Activated CD4-positive, alpha-beta memory T cell treated with anti-CD3 and anti-CD28 coated beads, Interleukin-2, amount 10 ng/mL, durations not matched to agents 7 days and 5 days (primary cell): ENCODE measurements at regions not wholly inside any gene's neighbourhood (a gene's known extent, or its start where the extent isn't known, plus 50 kb on each side); places are given as distances from the start of the nearest gene placed in this dataset.

ENCODE experiments used
- CTCF ChIA-PET: fragments of 350-600 bp; sonication (Branson Sonifier 250); formaldehyde crosslinking; loops from one replicate; lab custom pipeline; 2021; ENCODE audit warnings: antibody characterized with exemption, inconsistent platforms; lab: Charles Lee
- POLR2A ChIA-PET: fragments of 350-600 bp; sonication (Branson Sonifier 250); formaldehyde crosslinking; loops from one replicate; lab custom pipeline; 2021; ENCODE audit warnings: antibody characterized with exemption; lab: Charles Lee
- DNase-seq: peaks from one replicate; pipeline ENCODE4 v3.0.0-alpha.2; 2020
- H3K27ac Mint-ChIP-seq: one replicate; pipeline ENCODE4 v1.8.0; 2021; ENCODE audit warnings: mild to moderate bottlenecking, mixed read lengths
- H3K27me3 Mint-ChIP-seq: one replicate; pipeline ENCODE4 v1.8.0; 2021; ENCODE audit warnings: mixed read lengths
- H3K36me3 Mint-ChIP-seq: one replicate; pipeline ENCODE4 v1.8.0; 2021; ENCODE audit warnings: low read depth, mixed read lengths
- H3K4me1 Mint-ChIP-seq: one replicate; pipeline ENCODE4 v1.8.0; 2021; ENCODE audit warnings: mixed read lengths
- H3K4me3 Mint-ChIP-seq: one replicate; pipeline ENCODE4 v1.8.0; 2021; ENCODE audit warnings: mild to moderate bottlenecking, mixed read lengths
- H3K9me3 Mint-ChIP-seq: one replicate; pipeline ENCODE4 v1.8.0; 2021; ENCODE audit warnings: mixed read lengths

DNA sequence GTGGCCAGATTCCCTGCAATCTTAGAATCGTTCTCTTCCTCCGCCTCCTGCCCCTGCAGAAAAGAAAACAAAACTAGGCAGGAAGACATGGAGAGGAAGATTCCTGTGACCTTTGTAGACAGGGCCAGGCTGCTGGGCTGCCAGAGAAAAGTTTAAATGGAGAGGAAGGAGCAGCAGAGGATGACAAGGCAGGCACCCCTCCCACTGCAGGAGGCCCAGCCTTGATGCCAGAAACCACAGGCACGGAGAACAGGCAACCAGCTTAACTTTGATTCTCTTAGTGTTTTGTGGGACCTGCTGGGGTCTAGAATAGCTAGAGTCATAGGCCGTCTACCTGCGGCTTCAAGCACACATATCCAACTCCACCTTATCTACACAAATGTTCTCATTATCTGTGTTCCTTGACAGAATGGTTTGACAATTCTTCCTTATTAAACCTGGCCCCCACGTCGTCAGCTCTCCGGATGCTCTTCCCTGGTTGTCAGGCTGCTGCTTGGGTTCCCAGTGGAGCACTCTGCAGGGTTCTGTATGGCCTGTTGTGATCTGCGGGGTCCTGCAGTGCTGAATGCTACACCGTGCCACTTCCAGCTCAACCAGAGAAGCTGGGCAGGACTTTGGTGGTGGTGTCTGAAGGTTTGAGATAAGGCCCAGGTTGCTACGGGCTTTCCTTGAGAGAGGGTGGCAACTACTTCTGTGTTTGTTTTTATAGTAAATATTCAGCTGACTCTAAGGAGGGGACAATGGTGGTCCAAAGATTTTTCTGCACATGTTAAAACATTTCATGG lies 609.5 kb downstream of the AACS start:
- DNase-seq = no peak
- ChIA-PET CTCF (no interaction called here), POLR2A (no interaction called here)
- Mint-ChIP-seq H3K36me3 (no peaks in the 10 kb centered on the region), H3K4me3 (no peak overlapping the region), H3K27me3 (no peaks in the 10 kb centered on the region), H3K27ac (no peak overlapping the region), H3K4me1 (no peaks in the 10 kb centered on the region), H3K9me3 (no peaks in the 10 kb centered on the region)

DNA sequence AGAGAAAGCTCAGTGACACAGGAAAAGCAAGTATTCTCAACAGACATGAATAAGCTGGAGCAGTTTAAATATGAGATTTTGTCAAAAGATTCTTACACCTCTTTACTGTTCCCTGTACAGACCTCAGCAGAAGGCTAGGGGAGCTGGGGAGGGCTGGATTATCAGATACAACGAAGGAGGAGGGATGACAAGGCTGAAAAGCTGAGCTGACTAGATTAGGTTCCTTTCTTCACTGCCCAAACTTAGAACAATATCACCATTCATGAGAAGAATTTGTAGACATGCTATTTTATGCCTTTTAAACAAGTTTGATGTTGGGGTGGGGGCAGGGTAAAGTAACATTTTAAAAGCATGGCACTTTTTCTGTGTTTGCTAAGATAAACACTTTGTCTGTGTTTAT lies 611.1 kb downstream of the AACS start:
- ChIA-PET CTCF (no interaction called here), POLR2A (no interaction called here)
- Mint-ChIP-seq H3K36me3 (no peaks in the 10 kb centered on the region), H3K4me3 (no peak overlapping the region), H3K27ac (no peak overlapping the region), H3K9me3 (peaks cover 6% of the 10 kb centered on the region), H3K27me3 (no peaks in the 10 kb centered on the region), H3K4me1 (no peaks in the 10 kb centered on the region)
- DNase-seq = no peak

DNA sequence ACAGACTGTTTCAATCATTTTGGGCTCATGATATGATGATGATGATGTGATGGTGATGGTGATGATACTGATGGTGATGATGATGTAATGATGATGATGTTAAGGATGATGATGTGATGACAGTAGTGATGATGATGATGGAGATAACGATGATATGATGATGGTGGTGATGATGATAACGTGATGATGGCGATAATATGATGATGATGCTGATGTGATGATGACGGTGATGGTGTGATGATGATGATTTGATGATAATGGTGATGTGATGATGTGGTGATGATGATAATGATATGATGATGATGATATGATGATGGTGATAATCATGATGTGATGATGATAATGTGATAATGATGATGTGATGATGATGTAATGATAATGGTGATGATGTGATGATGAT lies 612.6 kb downstream of the AACS start:
- no peak for DNase-seq
- Mint-ChIP-seq H3K4me3 (no peak overlapping the region), H3K9me3 (peaks cover 6% of the 10 kb centered on the region), H3K27me3 (no peaks in the 10 kb centered on the region), H3K27ac (no peak overlapping the region), H3K4me1 (no peaks in the 10 kb centered on the region), H3K36me3 (no peaks in the 10 kb centered on the region)
- CTCF ChIA-PET = no interaction called here
- POLR2A ChIA-PET = no interaction called here

DNA sequence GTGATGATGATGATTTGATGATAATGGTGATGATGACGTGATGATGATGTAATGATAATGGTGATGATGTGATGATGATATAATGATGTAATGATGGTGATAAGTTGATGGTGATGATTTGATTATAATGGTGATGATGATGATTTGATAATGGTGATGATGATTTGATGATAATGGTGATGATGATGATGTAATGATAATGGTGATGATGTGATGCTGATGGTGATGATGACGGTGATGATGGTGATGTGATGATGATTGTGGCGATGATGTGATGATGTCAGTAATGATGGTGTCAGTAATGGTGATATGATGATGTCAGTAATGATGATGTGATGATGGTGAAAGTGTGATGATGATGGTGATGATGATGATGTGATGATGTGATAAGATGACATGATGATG lies 613.4 kb downstream of the AACS start:
- Mint-ChIP-seq H3K4me1 (no peaks in the 10 kb centered on the region), H3K9me3 (peaks cover 6% of the 10 kb centered on the region), H3K36me3 (no peaks in the 10 kb centered on the region), H3K27ac (no peak overlapping the region), H3K27me3 (no peaks in the 10 kb centered on the region), H3K4me3 (no peak overlapping the region)
- POLR2A ChIA-PET = no interaction called here
- DNase-seq = no peak
- CTCF ChIA-PET = no interaction called here

DNA sequence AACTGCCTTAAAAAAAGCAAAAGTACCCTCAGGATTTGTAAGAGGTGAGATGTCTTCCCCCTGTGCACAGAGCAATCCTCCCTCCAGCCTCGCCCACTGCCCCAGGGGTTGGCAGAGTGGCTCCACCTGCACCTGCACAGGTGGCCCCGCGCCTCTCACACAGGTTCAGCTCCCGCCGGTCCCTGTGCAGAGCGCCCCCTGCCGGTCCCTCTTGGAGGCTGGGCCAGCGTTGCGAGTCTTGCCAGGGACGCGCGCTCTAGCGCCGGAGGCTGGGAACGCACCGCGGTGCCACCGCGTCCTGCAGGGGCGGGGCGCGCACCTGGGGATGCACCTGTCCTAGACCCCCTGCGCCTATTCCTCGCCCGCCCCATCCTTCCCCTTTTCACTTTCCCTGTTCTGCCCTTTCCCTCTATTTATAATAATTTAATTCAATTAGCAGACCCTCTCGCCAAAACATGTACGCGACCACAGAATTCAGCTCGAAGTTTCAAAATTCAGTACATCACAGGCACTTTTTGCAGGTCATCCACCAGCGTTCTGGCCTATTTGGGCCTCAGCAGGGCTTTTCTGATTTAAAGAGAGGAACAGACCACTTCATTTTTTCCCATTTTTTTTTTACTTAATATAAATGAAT lies 618.6 kb downstream of the AACS start:
- DNase-seq = peak; percentile 31
- Mint-ChIP-seq H3K4me1 (no peaks in the 10 kb centered on the region), H3K36me3 (no peaks in the 10 kb centered on the region), H3K9me3 (peaks cover 9% of the 10 kb centered on the region), H3K27me3 (no peaks in the 10 kb centered on the region), H3K4me3 (no peak overlapping the region), H3K27ac (no peak overlapping the region)
- CTCF ChIA-PET = no interaction called here
- POLR2A ChIA-PET = no interaction called here

DNA sequence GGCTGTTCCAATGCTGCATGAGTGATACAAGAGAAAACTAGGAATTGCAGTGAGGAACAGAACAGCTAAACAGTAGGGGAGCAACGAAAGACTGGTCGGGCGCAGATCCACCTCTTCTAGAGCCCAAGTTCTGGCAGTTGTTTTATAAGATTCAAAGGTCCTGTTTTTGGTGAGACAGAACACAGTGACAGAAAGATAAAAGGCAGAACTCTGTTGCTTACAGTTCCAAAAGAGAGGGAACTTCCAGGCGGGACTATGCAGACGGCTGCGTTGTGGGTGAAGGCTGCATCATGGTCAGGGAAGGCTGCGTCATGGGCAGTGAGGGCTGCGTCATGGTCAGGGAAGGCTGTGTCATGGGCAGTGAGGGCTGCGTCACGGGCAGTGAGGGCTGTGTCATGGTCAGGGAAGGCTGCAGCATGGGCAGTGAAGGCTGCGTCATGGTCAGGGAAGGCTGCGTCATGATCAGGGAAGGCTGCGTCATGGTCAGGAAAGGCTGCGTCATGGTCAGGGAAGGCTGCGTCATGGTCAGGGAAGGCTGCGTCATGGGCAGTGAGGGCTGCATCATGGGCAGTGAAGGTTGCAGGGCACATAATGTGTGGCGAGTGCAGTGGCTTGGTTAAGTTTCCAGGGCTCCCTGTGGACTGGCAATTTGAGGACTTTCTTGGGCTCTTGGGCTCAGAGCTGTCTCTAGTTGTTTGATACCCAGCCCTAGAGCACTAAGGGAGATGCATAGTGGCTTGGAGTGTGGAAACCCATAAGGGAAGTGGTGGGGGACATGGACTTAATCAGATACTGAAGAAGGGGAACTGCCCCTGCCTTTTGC lies 619.9 kb downstream of the AACS start:
- CTCF ChIA-PET = no interaction called here
- Mint-ChIP-seq H3K4me1 (no peaks in the 10 kb centered on the region), H3K4me3 (no peak overlapping the region), H3K36me3 (no peaks in the 10 kb centered on the region), H3K27ac (no peak overlapping the region), H3K27me3 (no peaks in the 10 kb centered on the region), H3K9me3 (peaks cover 9% of the 10 kb centered on the region)
- POLR2A ChIA-PET = no interaction called here
- DNase-seq = no peak

DNA sequence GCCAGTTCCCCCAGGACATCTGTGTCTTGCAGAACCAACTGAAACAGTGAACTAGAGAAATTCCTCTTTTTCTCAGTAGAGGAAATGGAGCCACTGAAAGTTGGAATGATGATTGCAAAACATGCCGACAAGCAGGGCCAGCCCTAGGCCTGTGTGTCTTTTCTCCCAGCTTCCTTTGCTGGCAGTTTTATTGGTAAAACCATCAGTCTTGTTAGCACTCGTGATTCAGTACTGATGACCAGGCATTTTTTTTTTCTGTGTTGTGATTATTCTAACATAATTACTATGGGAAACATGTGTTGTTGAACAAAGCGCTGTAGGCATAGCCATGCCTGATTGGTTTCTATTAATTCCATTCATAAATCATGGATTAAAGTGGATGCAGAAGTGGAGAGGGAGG lies 620.7 kb downstream of the AACS start:
- H3K27me3 Mint-ChIP-seq = no peaks in the 10 kb centered on the region
- peaks cover 7% of the 10 kb centered on the region for H3K9me3 Mint-ChIP-seq
- H3K36me3 Mint-ChIP-seq = no peaks in the 10 kb centered on the region
- DNase-seq = no peak
- H3K27ac Mint-ChIP-seq = no peak overlapping the region
- ChIA-PET POLR2A (no interaction called here), CTCF (no interaction called here)
- H3K4me1 Mint-ChIP-seq = no peaks in the 10 kb centered on the region
- no peak overlapping the region for H3K4me3 Mint-ChIP-seq

DNA sequence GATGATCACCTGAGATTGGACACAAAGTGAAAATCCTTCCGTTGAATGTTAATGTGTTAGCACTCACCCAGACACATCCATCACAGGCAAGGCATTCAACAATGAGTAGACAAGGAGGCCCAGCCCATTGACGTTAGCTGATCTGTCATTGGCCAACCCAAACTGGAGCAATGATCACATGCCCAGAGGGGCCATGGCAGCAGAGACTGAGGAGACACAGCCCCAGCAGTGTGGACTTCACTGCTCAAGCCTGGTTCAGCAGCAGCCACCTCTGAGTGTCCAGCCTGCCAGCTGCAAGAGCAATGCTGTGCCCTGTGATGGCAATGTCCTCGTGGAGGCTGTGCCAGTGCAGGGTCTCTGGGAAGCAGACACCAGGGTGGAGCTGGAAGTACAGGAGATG lies 622.2 kb downstream of the AACS start:
- no peaks in the 10 kb centered on the region for H3K4me1 Mint-ChIP-seq
- no peak overlapping the region for H3K27ac Mint-ChIP-seq
- H3K9me3 Mint-ChIP-seq = peaks cover 5% of the 10 kb centered on the region
- H3K27me3 Mint-ChIP-seq = no peaks in the 10 kb centered on the region
- no peak overlapping the region for H3K4me3 Mint-ChIP-seq
- H3K36me3 Mint-ChIP-seq = no peaks in the 10 kb centered on the region
- ChIA-PET POLR2A (no interaction called here), CTCF (no interaction called here)
- no peak for DNase-seq

DNA sequence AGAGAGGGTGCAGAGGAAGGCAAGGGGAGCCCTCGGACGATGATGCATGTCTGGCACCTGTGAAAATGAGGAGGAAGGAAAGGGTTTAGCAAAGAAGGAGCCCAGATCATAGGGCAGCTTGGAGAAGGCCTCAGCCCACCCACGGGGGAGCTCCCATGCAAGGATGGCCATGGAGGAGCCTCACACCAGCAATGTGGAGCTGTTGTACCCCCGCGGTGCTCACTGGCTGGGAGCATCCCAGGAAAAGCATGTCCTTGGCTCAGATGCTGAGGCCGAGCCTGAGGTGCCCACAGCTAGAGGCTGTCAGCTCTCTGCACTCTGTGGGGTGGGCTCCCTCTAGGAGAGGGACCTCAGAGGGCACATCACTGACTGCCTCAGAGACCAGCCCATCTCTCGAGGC lies 622.6 kb downstream of the AACS start:
- Mint-ChIP-seq H3K4me1 (no peaks in the 10 kb centered on the region), H3K36me3 (no peaks in the 10 kb centered on the region), H3K4me3 (no peak overlapping the region), H3K9me3 (peaks cover 5% of the 10 kb centered on the region), H3K27ac (no peak overlapping the region), H3K27me3 (no peaks in the 10 kb centered on the region)
- CTCF ChIA-PET = no interaction called here
- DNase-seq = no peak
- POLR2A ChIA-PET = no interaction called here

DNA sequence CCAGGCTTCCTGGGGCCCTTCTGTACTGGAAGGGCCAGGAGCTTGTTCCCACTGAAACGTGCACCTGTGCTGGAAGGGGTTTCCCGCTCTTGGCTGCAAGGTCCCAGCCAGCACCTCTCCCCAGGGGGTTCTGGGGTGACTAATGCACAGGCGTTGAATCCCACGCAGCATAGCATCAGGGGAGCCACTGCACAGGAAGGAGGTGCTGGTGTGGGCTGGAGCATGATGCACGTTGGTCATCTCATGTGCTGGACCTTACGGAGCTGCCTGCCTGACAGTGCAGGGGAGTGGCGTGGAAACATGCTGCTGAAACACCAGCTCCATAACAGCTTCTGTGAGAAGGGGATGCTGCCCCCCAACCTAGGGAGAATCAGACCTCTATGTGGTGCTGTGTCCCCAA lies 623.0 kb downstream of the AACS start:
- Mint-ChIP-seq H3K4me3 (no peak overlapping the region), H3K9me3 (peaks cover 5% of the 10 kb centered on the region), H3K4me1 (no peaks in the 10 kb centered on the region), H3K36me3 (no peaks in the 10 kb centered on the region), H3K27ac (no peak overlapping the region), H3K27me3 (no peaks in the 10 kb centered on the region)
- CTCF ChIA-PET = no interaction called here
- DNase-seq = no peak
- POLR2A ChIA-PET = no interaction called here

DNA sequence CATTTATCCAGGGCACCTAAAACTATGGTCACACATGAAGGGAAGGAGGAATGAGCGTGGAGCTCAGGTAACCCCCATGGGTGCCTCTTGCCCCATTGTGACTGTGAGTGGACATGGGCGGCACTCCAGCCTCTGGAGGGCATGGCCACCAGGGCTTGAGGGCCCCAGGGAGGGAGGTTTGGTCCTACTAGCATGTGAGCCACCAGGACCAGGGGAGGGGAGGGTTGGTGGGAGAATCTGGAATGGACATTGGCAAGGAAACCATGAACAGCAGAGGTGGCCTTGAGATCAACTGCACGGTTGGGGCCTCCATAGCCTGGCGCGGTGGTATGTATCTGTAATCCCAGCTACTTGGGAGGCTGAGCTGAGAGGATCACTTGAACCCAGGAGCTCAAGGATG lies 623.6 kb downstream of the AACS start:
- CTCF ChIA-PET = no interaction called here
- no peak for DNase-seq
- Mint-ChIP-seq H3K4me3 (no peak overlapping the region), H3K27me3 (no peaks in the 10 kb centered on the region), H3K27ac (no peak overlapping the region), H3K4me1 (no peaks in the 10 kb centered on the region), H3K36me3 (no peaks in the 10 kb centered on the region), H3K9me3 (peaks cover 5% of the 10 kb centered on the region)
- POLR2A ChIA-PET = no interaction called here

DNA sequence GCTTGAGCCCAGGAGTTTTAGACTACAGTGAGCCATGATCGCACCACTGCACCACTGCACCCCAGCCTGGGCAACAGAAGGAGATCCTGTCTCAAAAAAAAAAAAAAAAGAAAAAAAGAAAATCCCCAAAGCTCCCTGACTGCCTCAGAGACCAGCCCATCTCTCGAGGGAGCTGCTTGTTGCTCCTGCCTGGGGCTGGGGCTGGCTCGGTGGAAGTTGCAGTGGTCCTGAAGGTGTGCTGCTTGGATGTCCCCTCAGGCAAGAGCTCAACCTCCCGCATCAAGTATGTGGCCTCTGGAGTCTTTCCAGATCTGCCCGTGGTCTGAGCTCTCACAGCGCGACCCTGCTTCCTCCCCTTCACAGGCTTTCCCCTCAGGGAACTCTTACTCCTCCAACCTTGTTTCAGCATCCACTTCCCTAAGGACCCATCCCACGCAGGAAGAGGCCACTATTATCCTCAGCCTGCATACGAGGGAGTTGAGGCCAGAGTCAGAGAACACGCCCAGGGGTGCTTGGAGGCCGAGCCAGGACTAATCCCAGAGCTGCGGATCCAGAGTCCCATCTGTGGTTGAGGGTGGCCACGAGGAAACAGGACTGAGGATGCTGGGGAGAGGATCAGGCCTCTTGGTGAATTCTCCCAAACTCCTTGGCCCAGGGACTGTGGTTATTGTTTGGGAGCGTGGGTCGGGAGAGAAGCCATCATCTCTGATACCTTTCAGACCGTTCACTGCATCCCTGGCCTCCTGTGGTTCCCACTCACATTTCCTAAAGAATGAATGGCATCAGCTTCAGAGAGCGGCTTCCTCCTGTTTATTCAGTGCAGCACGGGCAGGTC lies 624.6 kb downstream of the AACS start:
- POLR2A ChIA-PET = no interaction called here

DNA sequence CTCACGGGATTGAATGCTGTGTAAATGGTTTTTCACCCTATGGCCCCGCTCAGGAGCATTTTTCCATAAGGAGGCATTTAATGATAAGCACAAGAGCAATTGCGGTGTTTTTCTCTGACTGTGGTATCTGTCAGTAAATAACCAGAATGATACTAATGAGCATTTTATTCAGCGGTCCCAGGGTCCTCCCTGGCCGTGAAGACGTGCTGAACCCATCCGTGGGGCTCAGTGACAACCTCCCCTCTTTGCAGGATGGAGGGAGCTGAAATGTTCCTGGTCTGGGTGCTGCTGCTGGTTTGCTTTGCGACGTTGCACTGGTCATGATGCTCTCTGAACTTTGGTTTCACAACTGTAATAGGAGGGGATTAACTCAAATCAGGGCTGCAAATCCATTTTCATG lies 625.6 kb downstream of the AACS start:
- CTCF ChIA-PET = no interaction called here
- H3K27ac Mint-ChIP-seq = no peak overlapping the region
- no peaks in the 10 kb centered on the region for H3K4me1 Mint-ChIP-seq
- peaks cover 5% of the 10 kb centered on the region for H3K9me3 Mint-ChIP-seq
- DNase-seq = no peak
- H3K4me3 Mint-ChIP-seq = no peak overlapping the region
- POLR2A ChIA-PET = no interaction called here
- H3K27me3 Mint-ChIP-seq = no peaks in the 10 kb centered on the region
- no peaks in the 10 kb centered on the region for H3K36me3 Mint-ChIP-seq

More for the DNA sequence above, 624.6 kb downstream of the AACS start:
- CTCF ChIA-PET = no interaction called here
- Mint-ChIP-seq H3K27me3 (no peaks in the 10 kb centered on the region), H3K27ac (no peak overlapping the region), H3K36me3 (no peaks in the 10 kb centered on the region), H3K9me3 (peaks cover 5% of the 10 kb centered on the region), H3K4me3 (no peak overlapping the region), H3K4me1 (no peaks in the 10 kb centered on the region)
- DNase-seq = no peak
